NCI-H128 (cell line): ENCODE measurements at regions not wholly inside any gene's neighbourhood (a gene's known extent, or its start where the extent isn't known, plus 50 kb on each side); places are given as distances from the start of the nearest gene placed in this dataset.

Experiments
- DNase-seq: peaks from one replicate; lab custom pipeline; 2025; ENCODE audit not compliant: unreplicated experiment; lab: John Stamatoyannopoulos, UW

DNA sequence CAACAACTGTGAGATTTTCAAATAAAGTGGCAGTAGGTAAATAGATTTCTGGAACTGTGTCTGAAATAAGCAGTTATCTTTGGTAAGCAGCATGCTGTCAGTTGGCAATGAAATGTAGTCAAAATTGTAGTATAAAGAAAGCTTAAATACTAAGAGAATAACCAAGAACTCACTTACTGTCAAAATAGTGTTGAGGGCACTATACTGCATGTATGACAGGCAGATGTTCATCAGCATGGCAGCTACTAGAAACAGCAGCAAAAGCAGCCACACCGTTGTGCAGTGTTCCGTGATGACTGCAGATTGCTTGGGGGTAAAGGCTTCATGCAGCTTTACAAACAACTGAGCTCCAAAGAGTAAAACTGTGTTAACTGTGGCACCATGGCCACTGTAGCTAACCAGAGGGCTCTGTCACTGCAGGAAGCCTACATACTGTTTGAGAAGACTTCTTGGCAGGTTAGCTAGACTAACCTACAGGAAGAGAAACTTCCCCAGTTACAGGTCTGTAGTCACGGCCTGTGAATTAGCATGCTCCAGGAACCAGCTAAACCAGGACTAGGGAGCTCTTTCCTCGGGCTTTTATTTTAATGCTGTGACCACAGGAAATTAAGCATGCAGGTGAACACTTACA is 459.7 kb downstream of the TBL1XR1 start:
- no peak for DNase-seq

DNA sequence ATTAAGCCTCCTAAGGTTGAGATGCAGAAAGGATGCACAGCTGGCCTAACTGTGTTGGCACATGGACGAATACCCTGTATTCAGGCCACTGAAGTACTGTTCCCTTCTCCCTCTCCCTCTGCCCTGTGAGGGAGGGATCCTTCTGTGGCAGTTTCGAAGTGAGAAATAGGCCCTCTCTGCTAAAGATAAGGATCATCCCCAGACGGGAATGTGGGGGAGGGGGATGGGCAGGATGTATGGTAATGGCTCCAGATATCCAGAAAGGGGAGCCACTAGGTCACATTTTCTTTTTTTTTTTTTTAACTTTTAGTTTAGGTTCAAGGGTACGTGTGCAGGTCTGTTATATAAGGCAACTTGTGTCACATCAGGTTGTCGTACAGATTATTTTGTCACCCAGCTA is 463.1 kb downstream of the TBL1XR1 start:
- no peak for DNase-seq

DNA sequence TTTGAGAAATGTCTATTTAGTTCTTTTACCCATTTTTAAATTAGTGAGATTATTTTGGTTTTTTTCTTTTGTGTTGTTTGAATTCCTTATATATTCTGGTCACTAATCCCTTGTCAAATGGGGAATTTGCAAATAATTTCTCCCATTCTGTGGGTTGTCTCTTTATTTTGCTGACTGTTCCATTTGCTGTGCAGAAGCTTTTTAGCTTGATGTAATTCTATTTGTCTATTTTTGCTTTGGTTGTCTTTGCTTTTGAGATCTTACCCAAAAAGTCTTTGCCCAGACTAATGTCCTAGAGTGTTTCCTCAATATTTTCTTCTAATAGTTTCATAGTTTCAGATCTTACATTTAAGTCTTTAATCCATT is 472.9 kb downstream of the TBL1XR1 start:
- DNase-seq = no peak

DNA sequence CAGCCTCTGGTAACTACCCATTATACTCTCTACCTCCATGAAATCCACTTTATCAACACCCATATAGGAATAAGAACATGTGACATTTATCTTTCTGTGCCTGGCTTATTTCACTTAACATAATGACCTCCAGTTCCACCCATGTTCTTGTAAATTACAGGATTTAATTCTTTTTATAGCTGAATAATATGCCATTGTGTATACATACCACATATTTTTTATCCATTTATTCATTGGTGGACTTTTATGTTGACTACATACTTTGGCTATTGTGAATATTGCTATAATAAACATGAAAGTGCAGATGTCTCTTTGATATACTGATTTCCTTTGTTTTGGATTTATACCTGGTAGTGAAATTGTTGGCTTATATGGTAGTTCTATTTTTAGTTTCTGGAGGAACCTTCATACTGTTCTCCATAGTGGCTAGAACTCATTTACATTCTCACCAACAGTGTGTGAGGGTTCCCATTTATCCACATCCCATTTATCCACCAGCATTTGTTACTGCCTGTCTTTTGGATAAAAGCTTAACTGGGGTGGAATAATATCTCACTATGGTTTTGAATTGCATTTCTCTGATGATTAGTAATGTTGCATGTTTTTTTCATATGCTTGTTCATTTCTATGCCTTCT is 473.4 kb downstream of the TBL1XR1 start:
- no peak for DNase-seq

DNA sequence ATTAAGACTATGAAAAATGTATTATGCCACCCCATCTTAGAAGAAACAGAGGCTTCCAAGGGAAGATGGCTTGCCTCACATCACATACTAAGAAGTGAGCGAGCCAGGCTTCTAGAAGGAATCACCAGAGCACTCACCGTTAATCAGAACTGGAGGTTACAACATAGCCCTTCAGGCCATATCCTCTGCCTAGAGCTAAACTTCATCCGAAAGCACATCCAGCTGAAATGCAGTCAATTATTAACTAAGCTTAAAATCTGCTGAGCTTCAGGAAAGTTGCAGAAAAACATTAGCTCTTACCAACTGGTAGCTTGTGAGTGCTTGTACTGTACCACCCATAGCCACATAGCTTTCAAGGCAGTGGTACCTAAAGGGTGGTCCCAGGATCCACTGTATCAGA is 483.2 kb downstream of the TBL1XR1 start:
- DNase-seq = no peak

DNA sequence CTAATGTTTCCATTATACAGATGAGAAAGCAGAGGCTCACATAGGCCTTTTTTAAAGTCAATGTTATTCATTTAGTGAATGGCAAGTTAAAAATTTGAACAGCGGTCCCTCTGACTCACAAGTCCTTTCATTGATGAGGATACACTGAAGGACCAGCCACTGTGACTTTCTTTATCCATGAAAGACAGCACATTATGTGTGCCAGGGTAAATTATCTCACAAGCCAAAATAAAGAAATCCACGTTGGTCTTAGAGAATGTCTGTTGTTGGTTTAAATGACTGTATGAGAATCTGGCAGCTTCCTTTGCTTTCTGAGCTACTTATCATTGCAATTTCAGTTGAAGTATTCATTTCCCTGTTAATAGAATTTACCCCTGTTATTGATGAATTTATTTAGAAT is 485.1 kb downstream of the TBL1XR1 start:
- no peak for DNase-seq

DNA sequence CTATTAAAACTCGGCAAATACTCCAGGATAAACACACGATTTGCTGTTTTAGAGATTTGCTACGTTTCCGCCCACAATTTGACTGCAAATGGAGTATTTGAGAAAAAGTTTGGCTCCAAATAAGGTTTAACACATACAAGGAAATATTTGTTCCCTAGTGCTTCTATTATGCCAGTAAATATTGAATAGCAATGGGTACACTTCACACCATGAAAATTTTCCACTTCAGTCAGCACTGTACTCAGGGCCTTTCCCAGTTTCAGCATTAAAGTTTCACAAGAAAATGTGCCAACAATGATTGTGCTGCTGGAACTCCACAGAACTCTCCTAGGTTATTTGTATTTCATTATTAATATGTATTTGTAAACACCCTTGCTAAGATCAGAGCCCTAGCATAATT is 498.0 kb downstream of the TBL1XR1 start:
- no peak for DNase-seq

DNA sequence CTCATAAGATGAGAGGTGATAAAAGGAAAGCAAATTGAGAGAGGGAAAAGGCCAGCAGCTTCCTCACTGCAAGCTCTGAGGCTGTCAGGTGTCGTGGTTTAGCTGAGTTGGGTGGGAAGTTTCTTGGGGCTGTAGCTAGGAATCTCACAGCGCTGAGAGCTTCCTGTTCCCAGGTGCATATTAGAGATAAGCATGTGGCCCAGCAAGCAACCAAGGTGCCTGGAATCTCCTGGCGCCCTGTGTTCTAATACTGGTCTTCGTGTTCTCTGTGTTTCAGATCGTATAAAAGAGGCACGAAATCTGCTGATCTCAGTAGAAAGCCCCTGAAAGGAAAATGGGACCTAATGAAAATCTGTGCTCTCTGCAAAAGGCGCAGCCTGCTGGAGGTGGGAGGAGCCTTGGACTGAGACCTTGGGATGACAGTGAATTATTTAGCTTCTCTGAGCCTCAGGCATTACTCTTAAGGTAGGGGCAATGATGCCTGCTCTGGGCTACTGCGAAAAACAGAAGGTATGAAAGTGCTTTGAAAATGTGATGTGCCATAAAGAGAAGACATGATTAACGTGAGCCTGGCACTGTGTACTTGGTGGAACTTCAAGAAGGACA is 499.9 kb downstream of the TBL1XR1 start:
- no peak for DNase-seq

DNA sequence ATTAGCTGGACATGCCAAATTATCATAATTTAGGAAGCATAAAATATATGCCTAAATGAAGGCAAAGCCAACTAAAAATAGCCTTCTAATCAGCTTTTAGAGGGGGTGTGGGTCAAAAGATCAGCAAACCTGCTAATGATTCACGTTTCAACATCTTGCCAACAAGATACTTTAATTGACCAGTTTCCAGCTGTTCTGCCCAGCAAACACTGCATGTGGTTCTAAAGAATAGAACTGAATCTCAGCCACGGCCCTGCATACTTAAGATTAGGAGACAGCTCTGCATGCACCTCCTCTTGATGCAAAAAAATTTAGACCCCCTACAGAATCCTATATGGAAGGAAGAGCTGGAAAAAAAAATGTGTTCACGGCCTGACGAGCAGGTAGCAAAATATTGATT is 500.5 kb downstream of the TBL1XR1 start:
- no peak for DNase-seq

DNA sequence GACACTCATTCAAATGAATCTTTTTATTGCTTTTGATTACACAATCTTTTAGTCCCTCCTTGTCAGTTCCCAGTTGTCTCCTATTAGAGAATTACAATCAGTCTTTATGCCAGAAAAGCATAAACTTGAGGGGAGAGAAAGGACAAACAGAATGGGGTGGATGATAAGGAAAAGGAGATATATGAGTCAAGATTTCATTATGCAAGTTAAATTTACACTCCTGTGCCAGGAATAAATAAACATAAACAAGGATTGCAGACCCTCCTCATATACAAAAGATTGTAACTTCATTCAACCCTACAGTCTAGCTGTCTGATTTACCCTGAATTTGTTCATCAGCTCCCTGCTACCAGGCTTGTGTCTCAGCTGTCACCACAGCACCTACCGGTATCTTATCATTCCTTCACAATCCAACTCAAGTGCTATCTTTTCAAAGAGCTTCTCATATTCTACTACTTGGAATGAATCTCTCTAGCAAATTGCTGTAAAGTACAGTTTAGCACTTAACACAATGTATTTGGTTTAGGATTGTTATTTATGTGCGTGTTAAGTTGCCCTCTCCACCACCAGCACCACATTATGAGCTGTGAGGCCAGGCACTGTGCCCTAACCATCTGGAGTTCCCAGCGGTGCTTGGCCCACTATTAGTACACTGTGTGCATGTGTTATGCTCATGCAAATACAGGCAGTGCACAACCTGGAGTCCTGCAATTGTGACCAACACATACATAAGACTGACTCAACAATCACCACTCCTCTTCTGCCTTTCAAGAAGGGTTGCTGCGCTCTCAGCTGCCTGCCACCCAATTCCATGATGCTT is 504.1 kb downstream of the TBL1XR1 start:
- DNase-seq = no peak

DNA sequence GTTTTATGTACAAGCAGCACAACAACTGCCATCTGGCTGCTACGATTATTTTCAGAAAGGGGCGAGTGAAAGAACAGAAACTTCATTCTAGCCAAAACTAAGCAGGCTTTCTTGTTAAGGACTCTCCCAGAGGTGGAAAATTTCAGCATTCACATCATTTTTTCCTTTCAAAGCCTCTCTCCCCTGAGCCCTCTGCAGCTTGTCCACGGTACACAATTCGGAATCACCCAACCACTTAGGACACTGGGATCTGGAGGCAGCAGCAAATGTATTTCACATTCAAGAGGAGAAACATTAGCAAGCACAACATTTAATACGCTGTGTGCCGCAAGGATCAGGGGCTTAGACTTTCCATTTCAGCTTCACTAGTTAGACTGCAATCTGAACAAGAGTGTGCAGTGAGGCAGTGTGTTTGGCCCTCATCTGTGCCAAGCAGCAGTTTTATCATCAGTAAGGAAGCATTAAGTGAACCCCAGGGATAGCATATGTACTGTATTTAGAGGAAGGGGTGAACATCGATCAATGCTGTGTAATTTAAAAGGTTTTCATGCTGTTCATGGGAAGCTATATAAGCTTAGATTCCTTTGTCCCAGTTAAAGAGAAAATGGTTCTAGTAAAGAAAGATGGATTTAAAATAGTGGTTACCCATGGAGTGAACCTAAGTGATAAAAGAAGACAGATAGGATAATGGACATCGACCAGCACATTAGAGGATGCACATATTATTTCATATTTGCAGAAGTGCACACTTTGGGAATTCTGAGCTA is 504.9 kb downstream of the TBL1XR1 start:
- no peak for DNase-seq

DNA sequence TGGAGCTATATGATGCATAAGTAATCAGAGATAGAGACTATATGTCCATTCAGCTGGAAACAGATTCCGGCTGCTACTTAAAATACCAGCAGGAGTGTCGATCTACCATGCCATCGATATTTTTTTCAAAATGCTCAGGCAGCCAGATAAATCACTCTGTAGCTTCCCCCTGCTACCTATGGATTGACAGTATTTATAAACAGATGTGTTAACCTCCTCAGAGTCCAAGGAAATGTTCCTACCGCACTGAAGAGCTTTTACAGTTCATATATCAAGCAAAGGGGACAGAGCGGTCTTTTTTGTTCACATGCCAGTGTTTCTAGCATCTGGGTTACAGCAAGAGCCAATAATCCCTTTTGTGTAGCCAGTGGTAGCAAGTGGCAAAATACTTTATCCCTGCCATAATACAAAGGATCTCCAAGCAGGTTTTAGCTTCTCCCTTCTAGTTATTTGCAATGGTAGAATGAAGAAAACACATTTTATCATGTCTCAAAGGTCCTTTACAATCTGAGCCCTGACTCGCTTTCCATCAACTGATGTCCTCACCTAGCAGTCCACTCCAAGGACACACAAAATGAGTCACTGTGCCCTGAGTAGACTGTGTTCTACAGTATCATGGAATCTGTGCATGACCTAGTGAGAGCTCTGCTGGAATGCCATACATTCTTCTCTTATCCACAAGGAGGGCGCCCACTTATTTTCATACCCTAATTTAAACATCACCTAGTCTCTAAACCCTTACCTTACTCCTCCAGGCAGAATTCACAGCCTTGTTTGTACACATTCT is 507.0 kb downstream of the TBL1XR1 start:
- no peak for DNase-seq

DNA sequence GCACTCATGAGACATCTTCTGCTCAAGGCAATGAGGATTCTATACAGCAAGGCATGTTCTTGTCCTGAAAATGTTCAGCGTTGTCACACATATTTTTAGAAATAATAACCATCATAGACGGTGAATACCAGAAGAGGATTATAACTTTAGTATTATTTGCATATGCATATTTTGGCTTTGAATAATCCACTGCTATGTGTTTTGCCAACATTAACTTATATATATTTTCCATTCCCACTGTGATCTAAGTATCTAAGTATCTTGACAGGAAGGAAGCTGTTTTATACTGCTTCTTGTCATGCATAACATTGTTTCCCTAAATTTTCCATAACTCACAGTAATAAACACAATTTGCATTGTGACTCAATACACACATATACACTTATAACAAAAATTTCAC is 509.5 kb downstream of the TBL1XR1 start:
- DNase-seq = no peak

DNA sequence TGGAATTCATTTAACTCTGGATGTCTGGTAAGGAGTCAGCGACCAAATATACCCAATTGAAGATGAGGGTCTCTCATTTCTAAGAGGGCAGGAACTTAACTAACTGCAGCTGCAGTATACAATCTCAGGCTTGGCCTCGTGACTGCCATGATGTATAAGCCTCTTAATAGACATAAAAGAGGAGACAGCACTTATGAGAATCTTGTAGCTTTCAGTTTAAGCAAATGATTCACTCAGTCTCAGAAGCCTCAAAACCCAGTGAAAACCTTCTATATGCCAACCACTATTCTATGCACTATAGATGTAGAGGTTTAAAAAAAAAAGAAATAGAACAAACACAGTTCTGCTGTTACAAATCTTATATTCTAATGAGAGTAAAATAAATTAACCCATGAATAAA is 513.9 kb downstream of the TBL1XR1 start:
- no peak for DNase-seq

DNA sequence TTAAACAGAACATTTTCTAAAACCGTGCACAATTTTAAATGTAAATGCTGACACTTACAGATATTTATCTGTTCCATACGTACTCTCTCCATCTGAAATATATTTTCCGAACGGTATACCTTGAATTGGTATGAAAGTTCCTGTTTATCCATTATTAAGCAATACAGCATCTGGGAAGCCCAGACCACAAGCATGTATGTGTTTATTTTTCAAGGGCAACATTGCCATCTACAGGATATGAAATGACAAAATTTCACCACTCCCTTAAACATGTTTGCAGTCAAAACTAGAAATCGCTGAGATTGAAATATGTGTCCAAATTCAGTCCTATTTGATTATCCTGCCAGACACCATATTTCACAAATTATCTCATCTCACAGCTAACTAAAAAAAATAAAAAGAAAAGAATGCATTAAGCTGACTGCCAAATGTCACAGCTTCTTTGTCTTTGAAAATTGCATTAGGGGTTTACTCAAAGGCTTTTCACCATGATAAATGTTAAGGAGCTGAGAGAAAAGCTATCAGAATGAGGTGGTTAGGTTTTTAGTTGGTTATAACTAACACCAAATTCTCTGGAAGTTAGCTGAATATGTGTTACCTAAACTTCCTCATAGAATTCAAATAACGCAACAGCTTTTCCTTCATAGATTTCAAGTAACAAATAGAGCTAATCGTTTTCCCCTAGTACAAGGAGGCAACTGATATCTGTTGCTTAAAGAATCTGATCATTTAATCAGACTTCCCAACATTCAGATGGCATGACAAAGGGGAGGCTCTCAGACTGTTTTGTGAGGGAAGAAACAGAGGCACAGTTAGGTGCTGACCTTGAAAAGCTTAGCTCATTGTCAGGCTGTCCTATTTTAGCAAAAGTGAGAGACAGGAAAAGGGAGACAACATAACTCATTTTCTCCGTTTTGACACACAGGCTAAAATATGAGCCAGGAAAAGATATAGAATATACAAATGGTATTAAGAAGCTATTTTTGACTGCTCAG is 533.1 kb downstream of the TBL1XR1 start:
- DNase-seq = no peak

DNA sequence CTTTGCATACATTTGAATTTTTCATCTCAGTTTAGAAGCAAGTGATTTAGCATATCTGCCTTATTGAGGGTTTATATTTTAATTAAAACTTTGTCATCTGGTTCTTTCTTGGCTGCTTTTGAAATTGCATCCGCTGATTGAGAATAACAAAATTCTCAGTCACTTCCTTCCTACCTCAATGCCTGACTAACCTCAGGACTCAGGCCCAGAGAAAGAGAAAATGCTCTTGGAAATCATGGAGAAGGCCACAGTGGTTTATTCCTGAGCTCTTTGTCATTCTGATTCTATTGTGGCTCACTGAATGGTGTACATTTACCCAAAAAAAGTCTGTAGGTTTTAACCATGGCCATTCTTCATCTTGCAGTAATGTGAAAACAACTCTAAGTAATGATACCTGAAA is 533.9 kb downstream of the TBL1XR1 start:
- DNase-seq = no peak

DNA sequence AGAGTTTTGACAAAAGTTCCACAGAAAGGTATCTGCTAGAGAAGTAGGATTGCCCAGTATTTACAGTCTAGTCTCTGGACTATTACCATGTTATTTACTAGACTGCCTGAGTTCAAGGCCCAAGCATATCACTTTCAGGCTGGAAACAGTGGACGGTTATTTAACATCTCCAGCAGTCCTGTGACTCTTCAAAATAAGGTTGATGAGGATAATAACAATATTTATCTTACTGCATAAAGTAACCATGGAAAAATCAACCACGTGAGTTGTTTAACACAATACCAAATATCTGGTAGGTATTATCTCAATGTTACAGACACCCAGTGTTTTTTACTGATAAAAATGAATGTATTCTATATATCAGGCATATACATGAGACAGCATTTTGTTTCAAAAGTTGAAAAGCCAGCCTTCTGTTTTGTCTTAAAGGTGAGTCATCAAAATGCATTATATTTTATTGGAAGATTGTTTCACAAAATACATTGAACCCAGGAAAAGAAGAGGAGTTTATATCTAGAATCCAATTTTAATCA is 535.8 kb downstream of the TBL1XR1 start:
- no peak for DNase-seq

DNA sequence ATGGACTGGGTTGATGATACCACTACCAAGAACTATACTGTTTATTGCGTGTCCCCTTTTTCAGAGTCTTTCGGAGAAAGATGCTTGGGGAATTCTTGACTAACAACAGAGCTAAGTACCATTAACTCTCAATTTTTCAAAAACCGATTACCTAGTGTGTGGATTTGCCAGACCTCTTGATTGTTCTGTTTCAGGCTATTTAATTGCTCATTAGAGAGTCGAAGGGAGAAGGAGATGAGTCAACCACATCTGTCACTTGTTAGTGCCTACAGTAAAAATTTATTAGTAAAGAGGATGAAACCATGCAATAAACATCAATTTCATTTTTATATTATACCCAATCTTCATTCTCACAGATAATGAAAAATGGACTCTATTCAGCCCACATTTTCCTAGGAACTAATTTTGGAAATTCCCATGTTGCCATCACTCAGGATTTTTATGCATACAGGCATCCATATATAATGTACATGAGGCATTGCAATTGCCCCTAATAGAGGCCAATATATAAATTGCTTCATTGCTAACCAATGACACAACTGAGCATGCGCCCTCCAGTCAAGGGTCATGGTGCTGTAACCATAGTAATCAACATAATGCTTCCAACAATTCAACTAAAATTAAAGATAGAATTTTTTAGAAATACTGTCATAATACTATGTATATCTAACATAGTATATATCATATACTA is 541.7 kb downstream of the TBL1XR1 start:
- no peak for DNase-seq
